Karpas-422 (cell line): ENCODE measurements at regions not wholly inside any gene's neighbourhood (a gene's known extent, or its start where the extent isn't known, plus 50 kb on each side); places are given as distances from the start of the nearest gene placed in this dataset.
A peak's percentile ranks its signal among the peaks of the same experiment; 100 is the strongest.

ENCODE experiments used
- DNase-seq: peaks from one replicate; pipeline ENCODE4 v3.0.0-alpha.2; 2015
- H2AFZ ChIP-seq: fragments of 200-600 bp; sonication (generic); 2 replicates; pipeline ENCODE4 v1.6.1; 2014; ENCODE audit warnings: antibody characterized with exemption, low read length, mixed read lengths
- H3K27ac ChIP-seq: fragments of 200-600 bp; sonication (generic); 2 replicates; pipeline ENCODE4 v1.5.1; 2014; ENCODE audit warnings: mild to moderate bottlenecking, low read length, moderate library complexity
- H3K27me3 ChIP-seq: fragments of 200-600 bp; sonication (generic); 2 replicates; pipeline ENCODE4 v1.6.1; 2014; ENCODE audit warnings: low read length, mixed read lengths
- H3K36me3 ChIP-seq: fragments of 200-600 bp; sonication (generic); 2 replicates; pipeline ENCODE4 v1.6.1; 2014; ENCODE audit warnings: low read length, mixed read lengths; ENCODE audit not compliant: insufficient read depth
- H3K4me1 ChIP-seq: fragments of 200-600 bp; sonication (generic); 2 replicates; pipeline ENCODE4 v1.6.1; 2014; ENCODE audit warnings: mild to moderate bottlenecking, low read length, mixed read lengths
- H3K4me2 ChIP-seq: fragments of 200-600 bp; sonication (generic); 2 replicates; pipeline ENCODE4 v1.6.1; 2014; ENCODE audit warnings: low read length, low read depth, mild to moderate bottlenecking; ENCODE audit not compliant: poor library complexity, severe bottlenecking
- H3K4me3 ChIP-seq: fragments of 200-600 bp; sonication (generic); 2 replicates; pipeline ENCODE4 v1.5.1; 2014; ENCODE audit warnings: mild to moderate bottlenecking, antibody characterized with exemption, low read length, mixed read lengths
- H3K79me2 ChIP-seq: fragments of 200-600 bp; sonication (generic); 2 replicates; pipeline ENCODE4 v1.6.1; 2014; ENCODE audit warnings: mild to moderate bottlenecking, low read length, mixed read lengths
- H3K9ac ChIP-seq: fragments of 200-600 bp; sonication (generic); 2 replicates; pipeline ENCODE4 v1.6.0; 2014; ENCODE audit warnings: low read length
- H3K9me2 ChIP-seq: fragments of 200-600 bp; sonication (generic), shearing (Covaris generic); replicated peaks from 2 replicates; pipeline ENCODE4 v1.6.0; 2014; ENCODE audit warnings: mild to moderate bottlenecking, low read length, moderate library complexity; ENCODE audit not compliant: insufficient read depth
- H3K9me3 ChIP-seq: fragments of 300-700, 200-600 bp; sonication (generic); 2 replicates; pipeline ENCODE4 v1.6.1; 2014; ENCODE audit warnings: low read length, mixed read lengths
- H4K20me1 ChIP-seq: fragments of 200-600 bp; sonication (generic); 2 replicates; pipeline ENCODE4 v1.6.1; 2014; ENCODE audit warnings: mild to moderate bottlenecking, antibody characterized with exemption, low read length, low read depth; ENCODE audit not compliant: insufficient read depth

GRCh38 chr1:8165595-8166360, 139.7 kb upstream of the ERRFI1 start:
- Histone ChIP-seq H3K9me3 (no peaks in the 10 kb centered on the region), H3K9ac (no peak overlapping the region), H3K79me2 (no peaks in the 10 kb centered on the region), H2AFZ (no peak overlapping the region), H3K4me2 (no peak overlapping the region), H3K4me1 (no peaks in the 10 kb centered on the region), H3K27me3 (no peaks in the 10 kb centered on the region), H3K9me2 (no peaks in the 10 kb centered on the region), H3K36me3 (no peaks in the 10 kb centered on the region), H4K20me1 (no peaks in the 10 kb centered on the region), H3K27ac (no peak overlapping the region), H3K4me3 (no peak overlapping the region)
- DNase-seq: peak; percentile 59

GRCh38 chr1:8164670-8165069, 138.6 kb upstream of the ERRFI1 start:
- H3K79me2 ChIP-seq: no peaks in the 10 kb centered on the region
- H2AFZ ChIP-seq: no peak overlapping the region
- no peaks in the 10 kb centered on the region for H3K27me3 ChIP-seq
- no peaks in the 10 kb centered on the region for H3K9me3 ChIP-seq
- H3K36me3 ChIP-seq: no peaks in the 10 kb centered on the region
- DNase-seq: no peak
- no peak overlapping the region for H3K4me2 ChIP-seq
- H3K4me1 ChIP-seq: no peaks in the 10 kb centered on the region
- H3K9me2 ChIP-seq: no peaks in the 10 kb centered on the region
- H3K27ac ChIP-seq: no peak overlapping the region
- no peak overlapping the region for H3K9ac ChIP-seq
- no peak overlapping the region for H3K4me3 ChIP-seq
- no peaks in the 10 kb centered on the region for H4K20me1 ChIP-seq

GRCh38 chr1:8163039-8163438, 136.9 kb upstream of the ERRFI1 start:
- Histone ChIP-seq H3K27me3 (no peaks in the 10 kb centered on the region), H3K4me3 (no peak overlapping the region), H3K4me2 (no peak overlapping the region), H3K79me2 (no peaks in the 10 kb centered on the region), H2AFZ (no peak overlapping the region), H3K9me3 (no peaks in the 10 kb centered on the region), H4K20me1 (no peaks in the 10 kb centered on the region), H3K36me3 (no peaks in the 10 kb centered on the region), H3K4me1 (no peaks in the 10 kb centered on the region), H3K9ac (no peak overlapping the region), H3K27ac (no peak overlapping the region), H3K9me2 (no peaks in the 10 kb centered on the region)
- DNase-seq: no peak

- Histone ChIP-seq H4K20me1 (no peaks in the 10 kb centered on the region), H3K27me3 (no peaks in the 10 kb centered on the region), H3K4me1 (no peaks in the 10 kb centered on the region), H3K36me3 (no peaks in the 10 kb centered on the region), H3K4me2 (no peak overlapping the region), H3K9ac (no peak overlapping the region), H3K27ac (no peak overlapping the region), H3K9me3 (no peaks in the 10 kb centered on the region), H3K79me2 (no peaks in the 10 kb centered on the region), H2AFZ (no peak overlapping the region), H3K9me2 (no peaks in the 10 kb centered on the region), H3K4me3 (no peak overlapping the region)
- DNase-seq: no peak
Observed at GRCh38 chr1:8162168-8162567, 136.1 kb upstream of the ERRFI1 start.

- Histone ChIP-seq H3K4me2 (no peak overlapping the region), H3K4me3 (no peak overlapping the region), H4K20me1 (no peaks in the 10 kb centered on the region), H3K4me1 (no peaks in the 10 kb centered on the region), H3K9me3 (no peaks in the 10 kb centered on the region), H3K36me3 (no peaks in the 10 kb centered on the region), H3K27me3 (no peaks in the 10 kb centered on the region), H3K9me2 (no peaks in the 10 kb centered on the region), H3K27ac (no peak overlapping the region), H3K9ac (no peak overlapping the region), H3K79me2 (no peaks in the 10 kb centered on the region), H2AFZ (no peak overlapping the region)
- no peak for DNase-seq
Observed at GRCh38 chr1:8161546-8162105, 135.5 kb upstream of the ERRFI1 start.

- Histone ChIP-seq H3K9me2 (no peaks in the 10 kb centered on the region), H3K4me3 (no peak overlapping the region), H3K36me3 (no peaks in the 10 kb centered on the region), H3K27ac (no peak overlapping the region), H3K9me3 (no peaks in the 10 kb centered on the region), H3K4me1 (no peaks in the 10 kb centered on the region), H2AFZ (no peak overlapping the region), H3K79me2 (no peaks in the 10 kb centered on the region), H3K4me2 (no peak overlapping the region), H3K27me3 (no peaks in the 10 kb centered on the region), H3K9ac (no peak overlapping the region), H4K20me1 (no peaks in the 10 kb centered on the region)
- DNase-seq: no peak
Observed at GRCh38 chr1:8159470-8160024, 133.4 kb upstream of the ERRFI1 start.

GRCh38 chr1:8158995-8159394, 132.9 kb upstream of the ERRFI1 start:
- H3K4me1 ChIP-seq: no peaks in the 10 kb centered on the region
- no peaks in the 10 kb centered on the region for H3K79me2 ChIP-seq
- no peaks in the 10 kb centered on the region for H4K20me1 ChIP-seq
- no peak for DNase-seq
- H3K9me2 ChIP-seq: no peaks in the 10 kb centered on the region
- no peak overlapping the region for H3K4me3 ChIP-seq
- no peaks in the 10 kb centered on the region for H3K9me3 ChIP-seq
- no peaks in the 10 kb centered on the region for H3K27me3 ChIP-seq
- no peak overlapping the region for H2AFZ ChIP-seq
- H3K27ac ChIP-seq: no peak overlapping the region
- H3K9ac ChIP-seq: no peak overlapping the region
- no peaks in the 10 kb centered on the region for H3K36me3 ChIP-seq
- H3K4me2 ChIP-seq: no peak overlapping the region

- Histone ChIP-seq H3K27ac (no peak overlapping the region), H3K79me2 (no peaks in the 10 kb centered on the region), H3K9me3 (no peaks in the 10 kb centered on the region), H3K4me3 (no peak overlapping the region), H3K4me2 (no peak overlapping the region), H4K20me1 (no peaks in the 10 kb centered on the region), H3K36me3 (no peaks in the 10 kb centered on the region), H3K9ac (no peak overlapping the region), H2AFZ (no peak overlapping the region), H3K27me3 (no peaks in the 10 kb centered on the region), H3K9me2 (no peaks in the 10 kb centered on the region), H3K4me1 (no peaks in the 10 kb centered on the region)
- DNase-seq: no peak
Observed at GRCh38 chr1:8157765-8158164, 131.7 kb upstream of the ERRFI1 start.
